HCT116 (cell line): ENCODE measurements at regions not wholly inside any gene's neighbourhood (a gene's known extent, or its start where the extent isn't known, plus 50 kb on each side); places are given as distances from the start of the nearest gene placed in this dataset.

Experiments used
- ATAC-seq: fragments of 200-7000 bp; cut with Tn5 transposase; 2 replicates; pipeline ENCODE4 v1.9.1; 2020; ENCODE audit warnings: mild to moderate bottlenecking, moderate library complexity
- BruUV-seq: library from RNA; stranded (reverse); fragments of 400-500 nt; replicated peaks from 2 replicates; lab custom pipeline; 2021; lab: Mats Ljungman, UMichigan
- CTCF ChIA-PET: fragments of 300-600 bp; sonication (Branson Sonifier 250); formaldehyde crosslinking; loops from one replicate; lab custom pipeline; 2021; ENCODE audit warnings: antibody characterized with exemption; lab: Charles Lee
- POLR2A ChIA-PET: fragments of 300-600, 350-600 bp; sonication (Branson Sonifier 250); formaldehyde crosslinking; loops from one replicate; lab custom pipeline; 2021; ENCODE audit warnings: antibody characterized with exemption; lab: Charles Lee
- RAD21 ChIA-PET, 2 experiments: fragments of 300-600 bp; sonication (Branson Sonifier 250); formaldehyde crosslinking; loops; one replicate each; lab custom pipeline; 2023; ENCODE audit warnings: low total read pairs in 2 of 2; ENCODE audit not compliant: uncharacterized antibody in 2 of 2, unreplicated experiment in 2 of 2, low non-redundant PET in 1 of 2; lab: Charles Lee
- DNase-seq: peaks from one replicate; pipeline ENCODE4 v3.0.0-alpha.2; 2010; ENCODE audit warnings: low read depth, low spot score
- H2AFZ ChIP-seq: fragments of 200-600 bp; shearing (Covaris generic), sonication (generic); 2 replicates; pipeline ENCODE4 v1.6.1; 2017; ENCODE audit warnings: low read depth, mixed run types, mixed read lengths, antibody characterized with exemption, low read length; ENCODE audit not compliant: poor library complexity, severe bottlenecking
- H3K27ac ChIP-seq: 2 replicates; pipeline ENCODE4 v1.5.1; 2012; ENCODE audit warnings: low read depth, low read length
- H3K27me3 ChIP-seq: fragments of 200-600 bp; sonication (generic); 2 replicates; pipeline ENCODE4 v1.6.1; 2016; ENCODE audit warnings: mixed run types, low read length, mixed read lengths; ENCODE audit not compliant: insufficient read depth
- H3K36me3 ChIP-seq, 2 experiments: fragments of 200-500 bp in 1 of 2; fragments of 200-600 bp in 1 of 2; sonication (Bioruptor generic) in 1 of 2; sonication (generic) in 1 of 2; 2 replicates each; pipeline versions ENCODE4 v1.5.1 to v1.6.1; 2014 to 2016; ENCODE audit warnings: low read length in 2 of 2, inconsistent platforms in 1 of 2, mixed read lengths in 1 of 2, mixed run types in 1 of 2; ENCODE audit not compliant: insufficient read depth in 2 of 2, control insufficient read depth in 1 of 2
- H3K4me1 ChIP-seq, 2 experiments: fragments of 200-600 bp in 1 of 2; sonication (generic) in 1 of 2; 2 replicates each; pipeline versions ENCODE4 v1.5.1 to v1.6.1; 2012 to 2017; ENCODE audit warnings: low read length in 2 of 2, inconsistent platforms in 1 of 2, mild to moderate bottlenecking in 1 of 2, mixed read lengths in 1 of 2, mixed run types in 1 of 2, moderate library complexity in 1 of 2; ENCODE audit not compliant: insufficient read depth in 2 of 2, control insufficient read depth in 1 of 2
- H3K4me2 ChIP-seq: fragments of 200-600 bp; sonication (generic); 2 replicates; pipeline ENCODE4 v1.6.1; 2017; ENCODE audit warnings: mixed run types, low read length, mixed read lengths
- H3K4me3 ChIP-seq, 2 experiments: fragments of 200-600 bp in 1 of 2; sonication (generic) in 1 of 2; replicated peaks in 1 of 2; 2 replicates each; pipeline ENCODE4 v1.5.1; 2011 to 2016; ENCODE audit warnings: low read length in 2 of 2, control low read depth in 1 of 2, low read depth in 1 of 2, mild to moderate bottlenecking in 1 of 2, mixed read lengths in 1 of 2, mixed run types in 1 of 2
- H3K79me2 ChIP-seq: fragments of 200-600 bp; sonication (generic); 2 replicates; pipeline ENCODE4 v1.6.1; 2017; ENCODE audit warnings: mild to moderate bottlenecking, mixed run types, low read length, moderate library complexity, mixed read lengths; ENCODE audit not compliant: insufficient read depth
- H3K9ac ChIP-seq: fragments of 200-600 bp; sonication (generic); 2 replicates; pipeline ENCODE4 v1.6.1; 2016; ENCODE audit warnings: low read length, mixed read lengths
- H3K9me2 ChIP-seq: fragments of 200-600 bp; sonication (generic), shearing (Covaris generic); 2 replicates; pipeline ENCODE4 v1.6.1; 2017; ENCODE audit warnings: mixed run types, mild to moderate bottlenecking, moderate library complexity; ENCODE audit not compliant: insufficient read depth
- H3K9me3 ChIP-seq, 2 experiments: fragments of 200-500 bp in 1 of 2; fragments of 200-600 bp in 1 of 2; sonication (Bioruptor generic) in 1 of 2; sonication (generic) in 1 of 2; 2 replicates each; pipeline ENCODE4 v1.6.1; 2014 to 2017; ENCODE audit warnings: low read length in 2 of 2, mixed read lengths in 2 of 2, inconsistent platforms in 1 of 2, low read depth in 1 of 2, mild to moderate bottlenecking in 1 of 2, mixed run types in 1 of 2, moderate library complexity in 1 of 2; ENCODE audit not compliant: control insufficient read depth in 1 of 2, insufficient read depth in 1 of 2
- H4K20me1 ChIP-seq: fragments of 200-600 bp; sonication (generic), shearing (Covaris generic); 2 replicates; pipeline ENCODE4 v1.6.1; 2017; ENCODE audit warnings: mixed run types, mild to moderate bottlenecking, moderate library complexity; ENCODE audit not compliant: insufficient read depth
- ATF3 ChIP-seq: IDR thresholded peaks from 2 replicates; pipeline ENCODE4 v1.6.1; 2012
- CBX3 ChIP-seq: IDR thresholded peaks from 2 replicates; pipeline ENCODE4 v1.6.1; 2012; ENCODE audit warnings: low read depth
- CTCF ChIP-seq, 3 experiments: fragments of 200-600 bp in 1 of 3; sonication (generic) in 1 of 3; IDR thresholded peaks in 2 of 3; conservative IDR thresholded peaks in 1 of 3; 2 replicates each; pipeline ENCODE4 v1.5.1; 2012 to 2017; ENCODE audit warnings: low read depth in 2 of 3, low read length in 2 of 3, antibody characterized with exemption in 1 of 3, borderline replicate concordance in 1 of 3, control low read depth in 1 of 3, mild to moderate bottlenecking in 1 of 3, mixed read lengths in 1 of 3, mixed run types in 1 of 3, moderate library complexity in 1 of 3; ENCODE audit not compliant: insufficient read depth in 1 of 3
- EGR1 ChIP-seq: IDR thresholded peaks from 2 replicates; pipeline ENCODE4 v1.6.1; 2012; ENCODE audit warnings: low read depth
- ELF1 ChIP-seq: IDR thresholded peaks from 2 replicates; pipeline ENCODE4 v1.6.1; 2012; ENCODE audit warnings: low read depth, borderline replicate concordance
- EZH2 ChIP-seq: fragments of 200-600 bp; sonication (generic); IDR thresholded peaks from 2 replicates; pipeline ENCODE4 v1.6.1; 2017; ENCODE audit warnings: antibody characterized with exemption, mixed run types
- EZH2phosphoT487 ChIP-seq: fragments of 200-600 bp; IDR thresholded peaks from 2 replicates; pipeline ENCODE4 v1.6.1; 2018; ENCODE audit warnings: antibody characterized with exemption, borderline replicate concordance
- FOSL1 ChIP-seq: IDR thresholded peaks from 2 replicates; pipeline ENCODE4 v1.6.1; 2012; ENCODE audit warnings: low read depth
- JUND ChIP-seq: IDR thresholded peaks from 2 replicates; pipeline ENCODE4 v1.6.1; 2012
- MAX ChIP-seq: IDR thresholded peaks from 2 replicates; pipeline ENCODE4 v1.6.1; 2012
- POLR2A ChIP-seq: IDR thresholded peaks from 2 replicates; pipeline ENCODE4 v1.7.0; 2011; ENCODE audit warnings: borderline replicate concordance; ENCODE audit not compliant: insufficient read depth, insufficient read length; ENCODE audit errors: extremely low read depth
- RAD21 ChIP-seq: IDR thresholded peaks from 2 replicates; pipeline ENCODE4 v1.6.1; 2012; ENCODE audit warnings: low read depth, mild to moderate bottlenecking
- SIN3A ChIP-seq: IDR thresholded peaks from 2 replicates; pipeline ENCODE4 v1.6.1; 2012; ENCODE audit warnings: low read depth
- SP1 ChIP-seq: IDR thresholded peaks from 2 replicates; pipeline ENCODE4 v1.6.1; 2012; ENCODE audit warnings: low read depth
- SRF ChIP-seq: IDR thresholded peaks from 2 replicates; pipeline ENCODE4 v1.6.1; 2012; ENCODE audit warnings: low read depth
- TCF7L2 ChIP-seq: IDR thresholded peaks from 2 replicates; pipeline ENCODE4 v1.7.0; 2011; ENCODE audit warnings: borderline replicate concordance, inconsistent platforms; ENCODE audit not compliant: insufficient read depth, insufficient read length; ENCODE audit errors: extremely low read depth
- YY1 ChIP-seq: IDR thresholded peaks from 2 replicates; pipeline ENCODE4 v1.6.1; 2011; ENCODE audit warnings: low read length, low read depth, moderate library complexity, mild to moderate bottlenecking; ENCODE audit not compliant: insufficient replicate concordance; ENCODE audit errors: extremely low read depth
- ZFX ChIP-seq: fragments of 450-650 bp; IDR thresholded peaks from 2 replicates; pipeline ENCODE4 v1.6.1; 2017
- ZNF274 ChIP-seq: fragments of 200-500 bp; sonication (Bioruptor generic); IDR thresholded peaks from 2 replicates; pipeline ENCODE4 v1.6.1; 2014; ENCODE audit warnings: mild to moderate bottlenecking, low read depth, low read length, inconsistent platforms
- intact Hi-C: fragments of 100-400 bp; cut with micrococcal nuclease; formaldehyde crosslinking; loops from 2 replicates; pipeline ENCODE4 v1.10.0; 2022

- ATAC-seq (no peak), DNase-seq (no peak)
- H3K27me3 ChIP-seq: no peaks in the 10 kb centered on the region
- H2AFZ ChIP-seq: no peak overlapping the region
- TF ChIP-seq TCF7L2: no peak
- no peak for TF ChIP-seq SIN3A
- no peak for TF ChIP-seq JUND
- TF ChIP-seq EGR1: no peak
- no peak for TF ChIP-seq SP1
- no peak for TF ChIP-seq EZH2
- TF ChIP-seq ATF3: no peak
- TF ChIP-seq POLR2A: no peak
- no peak for TF ChIP-seq EZH2phosphoT487
- TF ChIP-seq MAX: no peak
- TF ChIP-seq ZFX: no peak
- TF ChIP-seq SRF: no peak
- TF ChIP-seq ZNF274: no peak
- TF ChIP-seq CTCF (IDR thresholded peaks at IDR 0.05 in 2 of 3, conservative IDR thresholded peaks at IDR 0.05 in 1 of 3; ENCODE audit: borderline replicate concordance in 1 of 3, insufficient read depth in 1 of 3, low read depth in 2 of 3, low read length in 2 of 3): no peak
- no peak for TF ChIP-seq FOSL1
- no peak for TF ChIP-seq YY1
- no peak for TF ChIP-seq ELF1
- no peak for TF ChIP-seq CBX3
- TF ChIP-seq RAD21: no peak
- H3K9ac ChIP-seq: no peak overlapping the region
- CTCF ChIA-PET: no interaction called here
- H3K4me2 ChIP-seq: no peak overlapping the region
- RAD21 ChIA-PET: no interaction called here
- peaks cover 15 to 19% of the 10 kb centered on the region in 2 experiments; a peak in 2 of 4 replicates for H3K9me3 ChIP-seq
- intact Hi-C loops: no loop called here
- no peaks in the 10 kb centered on the region for H3K36me3 ChIP-seq
- no peaks in the 10 kb centered on the region for H3K9me2 ChIP-seq
- no TSS peak for BruUV-seq
- no peaks in the 10 kb centered on the region for H3K79me2 ChIP-seq
- no peak overlapping the region for H3K27ac ChIP-seq
- no peaks in the 10 kb centered on the region for H3K4me1 ChIP-seq
- no peaks in the 10 kb centered on the region for H4K20me1 ChIP-seq
- POLR2A ChIA-PET: no interaction called here
- H3K4me3 ChIP-seq: no peak overlapping the region
Measured at GRCh38 chr2:125085904-125086303, 1060.8 kb downstream of the CNTNAP5 start.
